Endothelial cell of umbilical vein (primary cell): ENCODE measurements at regions not wholly inside any gene's neighbourhood (a gene's known extent, or its start where the extent isn't known, plus 50 kb on each side); places are given as distances from the start of the nearest gene placed in this dataset.

ENCODE experiments used
- BruUV-seq: library from RNA; stranded (reverse); fragments of 400-500 nt; replicated peaks from 2 replicates; lab custom pipeline; 2021; lab: Mats Ljungman, UMichigan
- CTCF ChIA-PET: fragments of 300-600, 350-600 bp; sonication (Branson Sonifier 250); formaldehyde crosslinking; loops from one replicate; lab custom pipeline; 2021; ENCODE audit warnings: antibody characterized with exemption, inconsistent platforms; lab: Charles Lee
- POLR2A ChIA-PET: fragments of 300-600, 350-600 bp; sonication (Branson Sonifier 250); formaldehyde crosslinking; loops from one replicate; lab custom pipeline; 2021; ENCODE audit warnings: antibody characterized with exemption, inconsistent platforms; lab: Charles Lee
- DNase-seq: peaks from one replicate; pipeline ENCODE4 v3.0.0-alpha.2; 2011; ENCODE audit warnings: low read depth, low spot score
- FAIRE-seq: peaks from 2 replicates; lab custom pipeline; 2011; peaks lifted over from hg19 to GRCh38; lab: Jason Lieb, UNC
- H2AFZ ChIP-seq: 2 replicates; pipeline ENCODE4 v1.6.0; 2012; ENCODE audit warnings: low read depth, low read length, control low read depth, inconsistent platforms
- H3K27ac ChIP-seq: 2 replicates; pipeline ENCODE4 v1.5.1; 2011; ENCODE audit warnings: low read depth, mild to moderate bottlenecking, control low read depth, low read length, moderate library complexity; ENCODE audit not compliant: insufficient read depth
- H3K27me3 ChIP-seq, 2 experiments: 2 replicates each; pipeline versions ENCODE4 v1.6.0 to v1.6.1; 2011; ENCODE audit warnings: low read length in 2 of 2, mixed read lengths in 1 of 2; ENCODE audit not compliant: control insufficient read depth in 2 of 2, insufficient read depth in 2 of 2
- H3K36me3 ChIP-seq, 2 experiments: 2 replicates in 1 of 2; 3 replicates in 1 of 2; pipeline ENCODE4 v1.5.1; 2011; ENCODE audit warnings: low read length in 2 of 2, mild to moderate bottlenecking in 1 of 2, moderate library complexity in 1 of 2; ENCODE audit not compliant: control insufficient read depth in 2 of 2, insufficient read depth in 2 of 2; ENCODE audit errors: extremely low read depth in 1 of 2
- H3K4me1 ChIP-seq: 3 replicates; pipeline ENCODE4 v1.5.1; 2011; ENCODE audit warnings: mild to moderate bottlenecking, low read length; ENCODE audit not compliant: control insufficient read depth, insufficient read depth; ENCODE audit errors: extremely low read depth
- H3K4me2 ChIP-seq: 2 replicates; pipeline ENCODE4 v1.6.1; 2011; ENCODE audit warnings: low read length, control low read depth, mixed read lengths; ENCODE audit not compliant: insufficient read depth
- H3K4me3 ChIP-seq, 3 experiments: fragments of 200-600 bp in 1 of 3; sonication (generic), shearing (Covaris generic) in 1 of 3; replicated peaks in 1 of 3; 2 replicates each; pipeline ENCODE4 v1.5.1; 2011 to 2016; ENCODE audit warnings: control low read depth in 3 of 3, low read length in 3 of 3, mild to moderate bottlenecking in 2 of 3, inconsistent platforms in 1 of 3, low read depth in 1 of 3, moderate library complexity in 1 of 3; ENCODE audit not compliant: insufficient read depth in 1 of 3
- H3K79me2 ChIP-seq: 2 replicates; pipeline ENCODE4 v1.6.0; 2012; ENCODE audit warnings: low read length, inconsistent platforms; ENCODE audit not compliant: control insufficient read depth, insufficient read depth
- H3K9ac ChIP-seq: replicated peaks from 2 replicates; pipeline ENCODE3; 2011; ENCODE audit warnings: low read length, control low read depth; ENCODE audit not compliant: insufficient read depth; ENCODE audit errors: extremely low read depth
- H3K9me1 ChIP-seq: replicated peaks from 3 replicates; pipeline ENCODE4 v1.6.0; 2011; ENCODE audit warnings: mild to moderate bottlenecking, low read length; ENCODE audit not compliant: control insufficient read depth, insufficient read depth; ENCODE audit errors: extremely low read depth
- H3K9me3 ChIP-seq: replicated peaks from 2 replicates; pipeline ENCODE4 v1.5.1; 2012; ENCODE audit warnings: low read length, inconsistent platforms; ENCODE audit not compliant: control insufficient read depth, insufficient read depth
- H4K20me1 ChIP-seq: replicated peaks from 2 replicates; pipeline ENCODE3; 2011; ENCODE audit warnings: mild to moderate bottlenecking, low read length; ENCODE audit not compliant: control insufficient read depth, insufficient read depth; ENCODE audit errors: extremely low read depth
- EZH2 ChIP-seq: IDR thresholded peaks from 2 replicates; pipeline ENCODE4 v1.6.1; 2012; ENCODE audit warnings: borderline replicate concordance, low read depth, mild to moderate bottlenecking, moderate library complexity, low read length, inconsistent platforms; ENCODE audit not compliant: severe bottlenecking
- FOS ChIP-seq: IDR thresholded peaks from 2 replicates; pipeline ENCODE4 v1.6.1; 2011; ENCODE audit warnings: mild to moderate bottlenecking, low read length, moderate library complexity, borderline replicate concordance; ENCODE audit not compliant: insufficient read depth
- GATA2 ChIP-seq: IDR thresholded peaks from 2 replicates; pipeline ENCODE4 v1.7.0; 2011; ENCODE audit warnings: low read depth, mild to moderate bottlenecking, moderate library complexity, mixed read lengths, low read length; ENCODE audit not compliant: insufficient read length, insufficient read depth
- JUN ChIP-seq: IDR thresholded peaks from 2 replicates; pipeline ENCODE4 v1.6.1; 2011; ENCODE audit warnings: borderline replicate concordance, low read depth; ENCODE audit not compliant: insufficient read length, insufficient read depth
- MYC ChIP-seq: IDR thresholded peaks from one replicate; pipeline ENCODE4 v1.6.1; 2011; ENCODE audit warnings: mild to moderate bottlenecking, low read depth, low read length
- POLR2A ChIP-seq: IDR thresholded peaks from 2 replicates; pipeline ENCODE4 v1.6.1; 2012; ENCODE audit warnings: low read depth, mild to moderate bottlenecking, control low read depth, low read length
- POLR2AphosphoS5 ChIP-seq: IDR thresholded peaks from 2 replicates; pipeline ENCODE4 v1.6.1; 2012; ENCODE audit warnings: low read depth, mild to moderate bottlenecking, control low read depth, low read length, moderate library complexity; ENCODE audit not compliant: insufficient read depth
- dilution Hi-C: fragments of 300-500 bp; cut with MboI; formaldehyde crosslinking; loops from one replicate; pipeline ENCODE4 v1.15.0; 2019; ENCODE audit warnings: low sequenced_read_pairs; ENCODE audit not compliant: extremely low pct_ligation_motif_present
- intact Hi-C: fragments of 100-400 bp; cut with micrococcal nuclease; formaldehyde crosslinking; loops from one replicate; pipeline ENCODE4 v1.10.0; 2022
- TF ChIP-seq, protein P1 (sequence below): IDR thresholded peaks from 2 replicates; pipeline ENCODE4 v1.6.1; 2011; ENCODE audit not compliant: insufficient read depth, insufficient read length
- TF ChIP-seq, protein P2 (sequence below), 2 donors: IDR thresholded peaks; 1 replicate in 1 of 2; 2 replicates in 1 of 2; pipeline ENCODE4 v1.5.1; 2011; ENCODE audit warnings: low read length in 2 of 2, mild to moderate bottlenecking in 2 of 2, moderate library complexity in 2 of 2, control low read depth in 1 of 2, inconsistent platforms in 1 of 2, low read depth in 1 of 2; ENCODE audit not compliant: insufficient read depth in 1 of 2; ENCODE audit errors: extremely low read depth in 1 of 2

DNA sequence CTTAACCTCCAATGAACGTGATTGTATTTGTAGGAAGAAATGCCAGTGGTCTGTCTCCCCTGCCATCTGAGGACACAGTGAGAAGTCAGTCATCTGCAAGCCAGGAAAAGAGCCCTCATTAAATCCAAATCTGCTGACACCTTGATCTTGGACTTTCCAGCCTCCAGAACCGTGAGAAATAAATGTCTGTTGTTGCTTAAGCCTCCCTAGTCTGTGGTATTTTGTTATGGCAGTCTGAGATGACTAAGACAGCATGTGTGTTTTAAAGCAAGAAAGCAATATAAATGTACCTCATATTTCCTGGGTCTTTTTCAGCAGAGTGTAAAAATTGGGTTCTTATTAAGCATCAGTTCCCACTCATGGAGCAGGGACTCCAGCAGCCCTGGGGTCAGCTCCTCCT is 177.9 kb upstream of the NLRP1 start:
- POLR2A ChIA-PET, result no interaction called here
- no TSS peak for BruUV-seq
- peak; percentile 57 for FAIRE-seq

More for the DNA sequence above, 177.9 kb upstream of the NLRP1 start:
- Histone ChIP-seq H3K36me3 (no peaks in the 10 kb centered on the region), H4K20me1 (no peaks in the 10 kb centered on the region), H3K4me3 (no peak overlapping the region), H3K4me1 (peaks cover 15% of the 10 kb centered on the region), H3K27ac (no peak overlapping the region), H3K27me3 (no peaks in the 10 kb centered on the region), H3K9me3 (no peaks in the 10 kb centered on the region), H3K9ac (no peak overlapping the region), H3K79me2 (no peaks in the 10 kb centered on the region), H2AFZ (no peak overlapping the region), H3K9me1 (no peaks in the 10 kb centered on the region), H3K4me2 (no peak overlapping the region)
- no peak for TF ChIP-seq GATA2
- TF ChIP-seq JUN, result no peak
- no peak for TF ChIP-seq EZH2
- TF ChIP-seq, protein P1, sequence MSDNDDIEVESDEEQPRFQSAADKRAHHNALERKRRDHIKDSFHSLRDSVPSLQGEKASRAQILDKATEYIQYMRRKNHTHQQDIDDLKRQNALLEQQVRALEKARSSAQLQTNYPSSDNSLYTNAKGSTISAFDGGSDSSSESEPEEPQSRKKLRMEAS, result no peak
- TF ChIP-seq, protein P2, sequence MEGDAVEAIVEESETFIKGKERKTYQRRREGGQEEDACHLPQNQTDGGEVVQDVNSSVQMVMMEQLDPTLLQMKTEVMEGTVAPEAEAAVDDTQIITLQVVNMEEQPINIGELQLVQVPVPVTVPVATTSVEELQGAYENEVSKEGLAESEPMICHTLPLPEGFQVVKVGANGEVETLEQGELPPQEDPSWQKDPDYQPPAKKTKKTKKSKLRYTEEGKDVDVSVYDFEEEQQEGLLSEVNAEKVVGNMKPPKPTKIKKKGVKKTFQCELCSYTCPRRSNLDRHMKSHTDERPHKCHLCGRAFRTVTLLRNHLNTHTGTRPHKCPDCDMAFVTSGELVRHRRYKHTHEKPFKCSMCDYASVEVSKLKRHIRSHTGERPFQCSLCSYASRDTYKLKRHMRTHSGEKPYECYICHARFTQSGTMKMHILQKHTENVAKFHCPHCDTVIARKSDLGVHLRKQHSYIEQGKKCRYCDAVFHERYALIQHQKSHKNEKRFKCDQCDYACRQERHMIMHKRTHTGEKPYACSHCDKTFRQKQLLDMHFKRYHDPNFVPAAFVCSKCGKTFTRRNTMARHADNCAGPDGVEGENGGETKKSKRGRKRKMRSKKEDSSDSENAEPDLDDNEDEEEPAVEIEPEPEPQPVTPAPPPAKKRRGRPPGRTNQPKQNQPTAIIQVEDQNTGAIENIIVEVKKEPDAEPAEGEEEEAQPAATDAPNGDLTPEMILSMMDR (IDR thresholded peaks at IDR 0.05; ENCODE audit: extremely low read depth in 1 of 2, insufficient read depth in 1 of 2, low read depth in 1 of 2, low read length in 2 of 2), result no peak
- TF ChIP-seq MYC, result no peak
- TF ChIP-seq POLR2AphosphoS5, result no peak
- no peak for TF ChIP-seq POLR2A
- TF ChIP-seq FOS, result no peak
- CTCF ChIA-PET, result no interaction called here
- dilution Hi-C loops, result no loop called here
- intact Hi-C loops, result no loop called here
- DNase-seq, result no peak
